ENCODE measurements at regions not wholly inside any gene's neighbourhood (a gene's known extent, or its start where the extent isn't known, plus 50 kb on each side); places are given as distances from the start of the nearest gene placed in this dataset.

- no peak for DNase-seq (ENCODE audit: low read depth in 3 of 3)
These were observed 149.8 kb upstream of the AKIRIN2 start for GRCh38 chr6:87851674-87852299.

GRCh38 chr6:87848616-87849015 lies 146.6 kb upstream of the AKIRIN2 start:
- DNase-seq (ENCODE audit: low read depth in 3 of 3) = no peak

GRCh38 chr6:87847830-87848210 lies 145.8 kb upstream of the AKIRIN2 start:
- no peak for DNase-seq (ENCODE audit: low read depth in 3 of 3)

GRCh38 chr6:87847135-87847829 lies 145.2 kb upstream of the AKIRIN2 start:
- no peak for DNase-seq (ENCODE audit: low read depth in 3 of 3)

- no peak for DNase-seq (ENCODE audit: low read depth in 3 of 3)
These were observed 144.4 kb upstream of the AKIRIN2 start for GRCh38 chr6:87846434-87846833.

GRCh38 chr6:87840324-87840723 lies 138.3 kb upstream of the AKIRIN2 start:
- DNase-seq (ENCODE audit: low read depth in 3 of 3) = no peak

- no peak for DNase-seq (ENCODE audit: low read depth in 3 of 3)
These were observed 135.8 kb upstream of the AKIRIN2 start for GRCh38 chr6:87837876-87838275.

- no peak for DNase-seq (ENCODE audit: low read depth in 3 of 3)
These were observed 135.4 kb upstream of the AKIRIN2 start for GRCh38 chr6:87837444-87837843.

- DNase-seq (ENCODE audit: low read depth in 3 of 3) = no peak
These were observed 130.2 kb upstream of the AKIRIN2 start for GRCh38 chr6:87832025-87832825.

- DNase-seq (ENCODE audit: low read depth in 3 of 3) = no peak
These were observed 128.9 kb upstream of the AKIRIN2 start for GRCh38 chr6:87830907-87831306.

GRCh38 chr6:87829622-87830121 lies 127.6 kb upstream of the AKIRIN2 start:
- DNase-seq (ENCODE audit: low read depth in 3 of 3) = no peak

- no peak for DNase-seq (ENCODE audit: low read depth in 3 of 3)
These were observed 126.0 kb upstream of the AKIRIN2 start for GRCh38 chr6:87828044-87828443.

- no peak for DNase-seq (ENCODE audit: low read depth in 3 of 3)
These were observed 125.3 kb upstream of the AKIRIN2 start for GRCh38 chr6:87827346-87827745.

GRCh38 chr6:87826424-87826823 lies 124.4 kb upstream of the AKIRIN2 start:
- no peak for DNase-seq (ENCODE audit: low read depth in 3 of 3)

GRCh38 chr6:87825821-87826221 lies 123.8 kb upstream of the AKIRIN2 start:
- DNase-seq (ENCODE audit: low read depth in 3 of 3) = no peak

- no peak for DNase-seq (ENCODE audit: low read depth in 3 of 3)
These were observed 123.0 kb upstream of the AKIRIN2 start for GRCh38 chr6:87824958-87825491.

GRCh38 chr6:87822011-87822410 lies 120.0 kb upstream of the AKIRIN2 start:
- DNase-seq (ENCODE audit: low read depth in 3 of 3) = no peak

- DNase-seq (ENCODE audit: low read depth in 3 of 3) = no peak
These were observed 118.4 kb upstream of the AKIRIN2 start for GRCh38 chr6:87820343-87820984.

GRCh38 chr6:87817183-87817582 lies 115.2 kb upstream of the AKIRIN2 start:
- no peak for DNase-seq (ENCODE audit: low read depth in 3 of 3)

GRCh38 chr6:87815449-87815848 lies 113.4 kb upstream of the AKIRIN2 start:
- no peak for DNase-seq (ENCODE audit: low read depth in 3 of 3)

GRCh38 chr6:87808005-87808757 lies 106.1 kb upstream of the AKIRIN2 start:
- DNase-seq (ENCODE audit: low read depth in 3 of 3) = no peak
